NCI-H1930 (cell line): ENCODE measurements at regions not wholly inside any gene's neighbourhood (a gene's known extent, or its start where the extent isn't known, plus 50 kb on each side); places are given as distances from the start of the nearest gene placed in this dataset.

Source experiments
- DNase-seq, 2 experiments: peaks; one replicate each; lab custom pipeline; 2025; lab: John Stamatoyannopoulos, UW

- DNase-seq: no peak
These were observed 276.9 kb downstream of the UQCRFS1 start for GRCh38 chr19:28936001-28936400.

- DNase-seq: no peak
These were observed 278.3 kb downstream of the UQCRFS1 start for GRCh38 chr19:28934631-28935030.

- DNase-seq: no peak
These were observed 279.9 kb downstream of the UQCRFS1 start for GRCh38 chr19:28933039-28933438.

- no peak for DNase-seq
These were observed 280.5 kb downstream of the UQCRFS1 start for GRCh38 chr19:28932446-28932845.

GRCh38 chr19:28929006-28929405, 283.9 kb downstream of the UQCRFS1 start:
- no peak for DNase-seq

GRCh38 chr19:28927456-28927855, 285.5 kb downstream of the UQCRFS1 start:
- no peak for DNase-seq

GRCh38 chr19:28920269-28921066, 292.5 kb downstream of the UQCRFS1 start:
- DNase-seq: no peak

GRCh38 chr19:28917621-28918020, 295.3 kb downstream of the UQCRFS1 start:
- no peak for DNase-seq

- no peak for DNase-seq
These were observed 297.1 kb downstream of the UQCRFS1 start for GRCh38 chr19:28915737-28916460.

- no peak for DNase-seq
These were observed 297.7 kb downstream of the UQCRFS1 start for GRCh38 chr19:28915202-28915601.

- no peak for DNase-seq
These were observed 298.8 kb downstream of the UQCRFS1 start for GRCh38 chr19:28914173-28914572.

- no peak for DNase-seq
These were observed 299.3 kb downstream of the UQCRFS1 start for GRCh38 chr19:28913626-28914025.

- no peak for DNase-seq
These were observed 304.0 kb downstream of the UQCRFS1 start for GRCh38 chr19:28908941-28909340.

- DNase-seq: no peak
These were observed 305.4 kb downstream of the UQCRFS1 start for GRCh38 chr19:28907534-28907933.

GRCh38 chr19:28905996-28906395, 307.0 kb downstream of the UQCRFS1 start:
- no peak for DNase-seq

- no peak for DNase-seq
These were observed 313.2 kb downstream of the UQCRFS1 start for GRCh38 chr19:28899703-28900102.

GRCh38 chr19:28898249-28898648, 314.7 kb downstream of the UQCRFS1 start:
- no peak for DNase-seq

GRCh38 chr19:28889941-28890670, 322.8 kb downstream of the UQCRFS1 start:
- no peak for DNase-seq

- no peak for DNase-seq
These were observed 324.9 kb downstream of the UQCRFS1 start for GRCh38 chr19:28887920-28888618.

GRCh38 chr19:28886708-28887107, 326.2 kb downstream of the UQCRFS1 start:
- no peak for DNase-seq

GRCh38 chr19:28885965-28886364, 327.0 kb downstream of the UQCRFS1 start:
- DNase-seq: no peak
